Dermis blood vessel endothelial cell (primary cell): ENCODE measurements at regions not wholly inside any gene's neighbourhood (a gene's known extent, or its start where the extent isn't known, plus 50 kb on each side); places are given as distances from the start of the nearest gene placed in this dataset.

Source experiments
- DNase-seq: peaks from one replicate; pipeline ENCODE4 v3.0.0; 2010

- DNase-seq, result no peak
These were observed 292.5 kb downstream of the SLITRK1 start for GRCh38 chr13:83589814-83590213.

GRCh38 chr13:83577183-83577582, 305.1 kb downstream of the SLITRK1 start:
- no peak for DNase-seq

- DNase-seq, result no peak
These were observed 314.3 kb downstream of the SLITRK1 start for GRCh38 chr13:83568019-83568418.

GRCh38 chr13:83563499-83563898, 318.8 kb downstream of the SLITRK1 start:
- DNase-seq, result no peak

- no peak for DNase-seq
These were observed 324.4 kb downstream of the SLITRK1 start for GRCh38 chr13:83557845-83558244.

GRCh38 chr13:83549671-83550070, 332.6 kb downstream of the SLITRK1 start:
- no peak for DNase-seq

- no peak for DNase-seq
These were observed 335.2 kb downstream of the SLITRK1 start for GRCh38 chr13:83547043-83547442.

GRCh38 chr13:83546476-83546875, 335.8 kb downstream of the SLITRK1 start:
- no peak for DNase-seq

GRCh38 chr13:83538636-83539035, 343.6 kb downstream of the SLITRK1 start:
- no peak for DNase-seq

- no peak for DNase-seq
These were observed 345.3 kb downstream of the SLITRK1 start for GRCh38 chr13:83536941-83537340.

GRCh38 chr13:83536153-83536552, 346.1 kb downstream of the SLITRK1 start:
- no peak for DNase-seq

GRCh38 chr13:83532809-83533208, 349.5 kb downstream of the SLITRK1 start:
- DNase-seq, result no peak

- DNase-seq, result no peak
These were observed 351.3 kb downstream of the SLITRK1 start for GRCh38 chr13:83531022-83531421.

GRCh38 chr13:83516781-83517180, 365.5 kb downstream of the SLITRK1 start:
- no peak for DNase-seq

- DNase-seq, result no peak
These were observed 366.8 kb downstream of the SLITRK1 start for GRCh38 chr13:83515268-83516015.

GRCh38 chr13:83508771-83509301, 373.4 kb downstream of the SLITRK1 start:
- DNase-seq, result no peak

GRCh38 chr13:83503424-83503823, 378.9 kb downstream of the SLITRK1 start:
- DNase-seq, result no peak

- no peak for DNase-seq
These were observed 383.0 kb downstream of the SLITRK1 start for GRCh38 chr13:83499286-83499685.

- DNase-seq, result no peak
These were observed 383.6 kb downstream of the SLITRK1 start for GRCh38 chr13:83498481-83499190.

- no peak for DNase-seq
These were observed 384.2 kb downstream of the SLITRK1 start for GRCh38 chr13:83498045-83498444.

GRCh38 chr13:83496501-83496900, 385.8 kb downstream of the SLITRK1 start:
- DNase-seq, result no peak

- no peak for DNase-seq
These were observed 397.2 kb downstream of the SLITRK1 start for GRCh38 chr13:83485101-83485500.

GRCh38 chr13:83471011-83471410, 411.3 kb downstream of the SLITRK1 start:
- DNase-seq, result no peak
